Trophoblast cell (in vitro differentiated cells and primary cell): ENCODE measurements at regions not wholly inside any gene's neighbourhood (a gene's known extent, or its start where the extent isn't known, plus 50 kb on each side); places are given as distances from the start of the nearest gene placed in this dataset.
"Not testable (repeated sequence)": the region's sequence is repeated elsewhere in the genome, so short reads cannot be mapped to it uniquely, and the experiment has no call there.

Experiments
- DNase-seq, 2 donors: peaks; one replicate each; pipeline ENCODE4 v3.0.0-alpha.2; 2016
- H2AFZ ChIP-seq: 2 replicates; pipeline ENCODE4 v1.6.1; 2013; ENCODE audit warnings: low read length, moderate library complexity, mild to moderate bottlenecking; ENCODE audit not compliant: insufficient read depth, poor library complexity
- H2AK5ac ChIP-seq: 2 replicates; pipeline ENCODE4 v1.6.1; 2013; ENCODE audit warnings: mild to moderate bottlenecking, low read length
- H2BK120ac ChIP-seq: 2 replicates; pipeline ENCODE4 v1.6.1; 2013; ENCODE audit warnings: low read length, mild to moderate bottlenecking, moderate library complexity; ENCODE audit not compliant: insufficient read depth, poor library complexity
- H2BK12ac ChIP-seq: 2 replicates; pipeline ENCODE4 v1.6.1; 2013; ENCODE audit warnings: mild to moderate bottlenecking, low read length, moderate library complexity
- H2BK5ac ChIP-seq: 2 replicates; pipeline ENCODE4 v1.6.1; 2013; ENCODE audit warnings: low read length, low read depth, moderate library complexity, mild to moderate bottlenecking; ENCODE audit not compliant: poor library complexity
- H3K14ac ChIP-seq: 2 replicates; pipeline ENCODE4 v1.6.1; 2013; ENCODE audit warnings: mild to moderate bottlenecking, low read length
- H3K18ac ChIP-seq: 2 replicates; pipeline ENCODE4 v1.6.1; 2013; ENCODE audit warnings: mild to moderate bottlenecking, low read length
- H3K23ac ChIP-seq: 2 replicates; pipeline ENCODE4 v1.6.1; 2013; ENCODE audit warnings: low read length
- H3K27ac ChIP-seq: 2 replicates; pipeline ENCODE4 v1.5.1; 2013; ENCODE audit warnings: low read depth, mild to moderate bottlenecking, inconsistent platforms, low read length, moderate library complexity
- H3K27me3 ChIP-seq: 2 replicates; pipeline ENCODE4 v1.6.1; 2013; ENCODE audit warnings: inconsistent platforms, mild to moderate bottlenecking, low read length, moderate library complexity; ENCODE audit not compliant: insufficient read depth
- H3K36me3 ChIP-seq, 2 experiments: 1 replicate in 1 of 2; 2 replicates in 1 of 2; pipeline ENCODE4 v1.6.1; 2013; ENCODE audit warnings: low read length in 2 of 2, mild to moderate bottlenecking in 2 of 2, moderate library complexity in 1 of 2; ENCODE audit not compliant: insufficient read depth in 2 of 2, control insufficient read depth in 1 of 2
- H3K4ac ChIP-seq: 2 replicates; pipeline ENCODE4 v1.6.1; 2013; ENCODE audit warnings: low read depth, mild to moderate bottlenecking, low read length, moderate library complexity
- H3K4me1 ChIP-seq, 2 experiments: 1 replicate in 1 of 2; 2 replicates in 1 of 2; pipeline ENCODE4 v1.6.1; 2013; ENCODE audit warnings: low read length in 2 of 2, mild to moderate bottlenecking in 2 of 2, moderate library complexity in 1 of 2; ENCODE audit not compliant: insufficient read depth in 2 of 2, control insufficient read depth in 1 of 2
- H3K4me2 ChIP-seq: 2 replicates; pipeline ENCODE4 v1.6.1; 2013; ENCODE audit warnings: inconsistent platforms, mild to moderate bottlenecking, low read length, moderate library complexity
- H3K4me3 ChIP-seq: 2 replicates; pipeline ENCODE4 v1.5.1; 2013; ENCODE audit warnings: mild to moderate bottlenecking, low read depth, low read length, inconsistent platforms
- H3K79me1 ChIP-seq: one replicate; pipeline ENCODE4 v1.6.1; 2013; ENCODE audit warnings: low read length
- H3K79me2 ChIP-seq: 2 replicates; pipeline ENCODE4 v1.6.1; 2013; ENCODE audit warnings: low read length, mild to moderate bottlenecking; ENCODE audit not compliant: control insufficient read depth, insufficient read depth, poor library complexity
- H3K9ac ChIP-seq: 2 replicates; pipeline ENCODE4 v1.6.1; 2013; ENCODE audit warnings: mild to moderate bottlenecking, low read length
- H3K9me3 ChIP-seq: 2 replicates; pipeline ENCODE4 v1.6.1; 2013; ENCODE audit warnings: low read depth, mild to moderate bottlenecking, control low read depth, inconsistent platforms, low read length; ENCODE audit not compliant: insufficient read depth
- H4K12ac ChIP-seq: 2 replicates; pipeline ENCODE4 v1.6.1; 2013; ENCODE audit warnings: low read depth, mild to moderate bottlenecking, low read length, moderate library complexity
- H4K8ac ChIP-seq: 2 replicates; pipeline ENCODE4 v1.6.1; 2013; ENCODE audit warnings: low read depth, mild to moderate bottlenecking, low read length, moderate library complexity
- H4K91ac ChIP-seq: one replicate; pipeline ENCODE4 v1.6.1; 2013; ENCODE audit warnings: low read depth, mild to moderate bottlenecking, low read length, moderate library complexity
- WGBS: extraction: QIAGEN DNeasy Blood & Tissue Kit; methylation state at CpG from one replicate; pipeline ENCODE4 v1.1.7; 2013; ENCODE audit warnings: missing lambda C conversion rate; ENCODE audit not compliant: insufficient read length, insufficient coverage; ENCODE audit errors: extremely low coverage; 5-methylcytosine and 5-hydroxymethylcytosine counted together

DNA sequence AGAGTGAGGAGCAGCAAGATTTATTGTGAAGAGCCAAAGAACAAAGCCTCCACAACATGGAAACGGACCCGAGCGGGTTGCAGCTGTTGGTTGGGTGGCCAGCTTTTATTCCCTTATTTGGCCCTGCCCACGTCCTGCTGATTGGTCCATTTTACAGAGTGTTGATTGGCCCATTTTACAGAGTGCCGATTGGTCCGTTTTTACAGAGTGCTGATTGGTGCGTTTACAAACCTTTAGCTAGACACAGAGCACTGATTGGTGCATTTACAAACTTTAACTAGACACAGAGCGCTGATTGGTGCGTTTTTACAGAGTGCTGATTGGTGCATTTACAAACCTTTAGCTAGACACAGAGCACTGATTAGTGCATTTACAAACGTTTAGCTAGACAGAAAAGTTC lies 592.3 kb upstream of the C16orf82 start:
- H2BK5ac ChIP-seq, H4K12ac ChIP-seq, H3K23ac ChIP-seq, H3K27me3 ChIP-seq, H3K79me1 ChIP-seq, H3K4me1 ChIP-seq, H3K4ac ChIP-seq, H3K9me3 ChIP-seq, H3K18ac ChIP-seq, H2AK5ac ChIP-seq, DNase-seq, H2BK120ac ChIP-seq, H3K36me3 ChIP-seq, H2AFZ ChIP-seq, H3K4me2 ChIP-seq, H3K27ac ChIP-seq, H3K14ac ChIP-seq, H3K79me2 ChIP-seq, H4K91ac ChIP-seq, H4K8ac ChIP-seq, H3K4me3 ChIP-seq, H3K9ac ChIP-seq, H2BK12ac ChIP-seq: not testable (repeated sequence)
- WGBS = no CpG with 5 or more reads among the region's 10 CpGs

DNA sequence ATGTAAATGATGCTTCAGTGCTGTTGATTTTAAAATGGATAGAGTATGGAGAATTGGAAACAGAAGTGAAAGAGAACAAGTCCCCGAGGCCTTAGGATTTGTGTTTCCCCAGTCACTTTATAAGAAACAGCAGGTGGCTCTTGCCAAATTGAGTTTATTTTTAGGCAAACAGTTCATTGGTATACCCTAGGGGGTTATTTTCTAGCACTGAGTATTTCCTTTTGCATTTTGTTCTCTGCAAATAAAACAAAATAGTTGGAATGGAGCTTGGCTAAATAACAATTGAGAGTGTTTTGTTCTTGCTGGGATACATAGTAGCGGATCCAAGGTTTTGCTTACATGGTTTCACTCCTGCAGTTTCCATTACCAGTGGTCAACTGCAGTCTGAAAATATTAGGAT lies 591.1 kb upstream of the C16orf82 start:
- H3K18ac ChIP-seq = no peak overlapping the region
- no peaks in the 10 kb centered on the region for H3K27me3 ChIP-seq
- no peak overlapping the region for H2AK5ac ChIP-seq
- H4K91ac ChIP-seq = no peak overlapping the region
- H3K79me1 ChIP-seq = no peaks in the 10 kb centered on the region
- H2BK120ac ChIP-seq = no peak overlapping the region
- no peak overlapping the region for H4K8ac ChIP-seq
- H2BK5ac ChIP-seq = no peak overlapping the region
- no peak for DNase-seq
- no peaks in the 10 kb centered on the region for H3K79me2 ChIP-seq
- H3K36me3 ChIP-seq = no peaks in the 10 kb centered on the region
- no peaks in the 10 kb centered on the region for H3K9me3 ChIP-seq
- no peak overlapping the region for H3K4me2 ChIP-seq
- no CpG with 5 or more reads among the region's 2 CpGs for WGBS
- H2BK12ac ChIP-seq = no peak overlapping the region
- no peak overlapping the region for H3K23ac ChIP-seq
- H3K4ac ChIP-seq = no peak overlapping the region
- H3K27ac ChIP-seq = no peak overlapping the region
- H3K4me3 ChIP-seq = no peak overlapping the region
- H3K14ac ChIP-seq = no peak overlapping the region
- peaks cover 0 to 3% of the 10 kb centered on the region in 2 experiments for H3K4me1 ChIP-seq
- H3K9ac ChIP-seq = no peak overlapping the region
- H4K12ac ChIP-seq = no peak overlapping the region
- H2AFZ ChIP-seq = no peak overlapping the region

DNA sequence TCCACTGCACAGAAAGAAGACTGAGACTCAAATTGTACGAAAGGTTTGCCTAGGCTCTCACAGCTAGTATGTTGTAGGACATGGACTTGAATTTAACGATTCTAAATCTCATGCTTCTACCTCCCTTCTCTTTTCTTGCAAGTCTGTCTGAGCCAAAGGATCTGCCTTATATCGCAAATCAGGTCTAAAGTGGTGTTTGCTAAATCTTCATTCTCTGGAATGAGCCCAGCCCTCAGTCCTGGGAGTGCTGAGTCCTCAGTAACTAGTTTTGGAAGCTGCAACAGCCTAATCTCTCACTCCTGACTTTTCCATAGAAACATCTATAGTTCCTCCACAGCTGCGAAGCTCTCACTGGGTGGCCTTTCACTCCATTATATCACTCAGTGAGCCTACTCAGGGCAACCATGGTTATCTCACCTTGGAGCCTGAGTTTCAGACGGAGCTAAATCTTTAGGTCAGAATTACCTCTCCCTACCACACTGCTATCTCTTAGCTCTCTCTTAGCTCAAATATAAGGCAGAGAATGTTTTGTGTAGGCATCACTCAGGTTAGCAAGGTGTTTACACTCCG lies 575.5 kb upstream of the C16orf82 start:
- Histone ChIP-seq H3K79me1 (no peaks in the 10 kb centered on the region), H3K23ac (no peak overlapping the region), H3K4ac (no peak overlapping the region), H2BK12ac (no peak overlapping the region), H2AK5ac (no peak overlapping the region), H4K91ac (no peak overlapping the region), H3K79me2 (no peaks in the 10 kb centered on the region), H3K18ac (no peak overlapping the region), H3K27me3 (no peaks in the 10 kb centered on the region), H3K4me3 (no peak overlapping the region), H3K9me3 (no peaks in the 10 kb centered on the region), H3K14ac (no peak overlapping the region), H3K9ac (no peak overlapping the region), H2AFZ (no peak overlapping the region), H2BK5ac (no peak overlapping the region), H4K12ac (no peak overlapping the region), H3K4me2 (no peak overlapping the region), H4K8ac (no peak overlapping the region), H2BK120ac (no peak overlapping the region), H3K36me3 (no peaks in the 10 kb centered on the region), H3K27ac (no peak overlapping the region), H3K4me1 (peaks cover 4% of the 10 kb centered on the region in 2 experiments)
- WGBS = no CpG with 5 or more reads among the region's 6 CpGs
- no peak for DNase-seq

DNA sequence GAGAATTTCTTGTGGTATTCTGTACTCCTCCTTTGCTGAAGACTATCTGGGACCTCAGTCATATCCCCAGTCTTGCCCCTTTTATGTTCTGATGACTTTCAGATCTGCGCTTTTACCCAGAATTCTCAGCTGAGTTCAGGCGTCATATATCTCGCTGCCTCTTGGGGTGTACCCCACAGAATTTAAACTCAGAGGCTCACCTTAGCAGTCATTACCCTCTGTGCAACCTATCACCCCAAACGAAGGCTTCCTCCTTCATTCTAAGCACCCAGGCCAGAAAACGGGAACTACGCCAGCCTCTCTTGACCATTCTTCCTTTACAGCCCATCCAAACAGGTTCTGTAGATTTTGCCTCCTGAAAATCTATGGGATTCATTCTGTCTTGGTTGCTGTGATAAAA lies 574.8 kb upstream of the C16orf82 start:
- H3K9me3 ChIP-seq = no peaks in the 10 kb centered on the region
- no peak overlapping the region for H2AFZ ChIP-seq
- no peak overlapping the region for H4K12ac ChIP-seq
- no peak overlapping the region for H2BK120ac ChIP-seq
- no peak overlapping the region for H3K9ac ChIP-seq
- H2BK5ac ChIP-seq = no peak overlapping the region
- H4K91ac ChIP-seq = no peak overlapping the region
- H3K4ac ChIP-seq = no peak overlapping the region
- no peak overlapping the region for H3K4me2 ChIP-seq
- WGBS = no CpG with 5 or more reads among the region's 6 CpGs
- no peaks in the 10 kb centered on the region for H3K79me2 ChIP-seq
- no peak overlapping the region for H4K8ac ChIP-seq
- H3K27ac ChIP-seq = no peak overlapping the region
- H3K18ac ChIP-seq = no peak overlapping the region
- peaks cover 4% of the 10 kb centered on the region in 2 experiments for H3K4me1 ChIP-seq
- H3K36me3 ChIP-seq = no peaks in the 10 kb centered on the region
- H3K14ac ChIP-seq = no peak overlapping the region
- H2BK12ac ChIP-seq = no peak overlapping the region
- no peaks in the 10 kb centered on the region for H3K27me3 ChIP-seq
- no peaks in the 10 kb centered on the region for H3K79me1 ChIP-seq
- H2AK5ac ChIP-seq = no peak overlapping the region
- H3K23ac ChIP-seq = no peak overlapping the region
- DNase-seq = no peak
- no peak overlapping the region for H3K4me3 ChIP-seq
